ENCODE measurements at regions not wholly inside any gene's neighbourhood (a gene's known extent, or its start where the extent isn't known, plus 50 kb on each side); places are given as distances from the start of the nearest gene placed in this dataset.

- TF ChIP-seq POLR2AphosphoS5 (IDR thresholded peaks at IDR 0.05) = no peak
- TF ChIP-seq POLR2A (IDR thresholded peaks at IDR 0.05) = no peak
Observed at GRCh38 chr12:107353312-107353711, 260.0 kb upstream of the CRY1 start.
